ENCODE measurements at regions not wholly inside any gene's neighbourhood (a gene's known extent, or its start where the extent isn't known, plus 50 kb on each side); places are given as distances from the start of the nearest gene placed in this dataset.

- no peak for DNase-seq
- Histone ChIP-seq H3K36me3 (ENCODE audit: control insufficient read depth, insufficient read depth, low read length) (no peaks in the 10 kb centered on the region), H3K4me3 (ENCODE audit: low read length) (no peak overlapping the region), H3K4me1 (ENCODE audit: control insufficient read depth, insufficient read depth, low read length) (no peaks in the 10 kb centered on the region), H3K27ac (ENCODE audit: low read length) (no peak overlapping the region), H3K9me3 (ENCODE audit: control insufficient read depth, insufficient read depth, low read length) (no peaks in the 10 kb centered on the region), H3K27me3 (ENCODE audit: control insufficient read depth, insufficient read depth, low read length) (no peaks in the 10 kb centered on the region)
- peaks cover 0 to 11% of the 10 kb centered on the region in 2 donors for H3K27me3 Mint-ChIP-seq (ENCODE audit: low read depth in 2 of 2)
- peaks cover 2% of the 10 kb centered on the region in 2 donors for H3K9me3 Mint-ChIP-seq
- 73% methylated on average over 4 of the region's 4 CpGs for WGBS (ENCODE audit: insufficient coverage)
- ATAC-seq = no peak
- H3K4me3 Mint-ChIP-seq = no peak overlapping the region
- TF ChIP-seq, protein P1, sequence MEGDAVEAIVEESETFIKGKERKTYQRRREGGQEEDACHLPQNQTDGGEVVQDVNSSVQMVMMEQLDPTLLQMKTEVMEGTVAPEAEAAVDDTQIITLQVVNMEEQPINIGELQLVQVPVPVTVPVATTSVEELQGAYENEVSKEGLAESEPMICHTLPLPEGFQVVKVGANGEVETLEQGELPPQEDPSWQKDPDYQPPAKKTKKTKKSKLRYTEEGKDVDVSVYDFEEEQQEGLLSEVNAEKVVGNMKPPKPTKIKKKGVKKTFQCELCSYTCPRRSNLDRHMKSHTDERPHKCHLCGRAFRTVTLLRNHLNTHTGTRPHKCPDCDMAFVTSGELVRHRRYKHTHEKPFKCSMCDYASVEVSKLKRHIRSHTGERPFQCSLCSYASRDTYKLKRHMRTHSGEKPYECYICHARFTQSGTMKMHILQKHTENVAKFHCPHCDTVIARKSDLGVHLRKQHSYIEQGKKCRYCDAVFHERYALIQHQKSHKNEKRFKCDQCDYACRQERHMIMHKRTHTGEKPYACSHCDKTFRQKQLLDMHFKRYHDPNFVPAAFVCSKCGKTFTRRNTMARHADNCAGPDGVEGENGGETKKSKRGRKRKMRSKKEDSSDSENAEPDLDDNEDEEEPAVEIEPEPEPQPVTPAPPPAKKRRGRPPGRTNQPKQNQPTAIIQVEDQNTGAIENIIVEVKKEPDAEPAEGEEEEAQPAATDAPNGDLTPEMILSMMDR (IDR thresholded peaks at IDR 0.05) = no peak
- intact Hi-C loops (cut with micrococcal nuclease) = no loop called here
- no peak overlapping the region for H3K27ac Mint-ChIP-seq
- H3K36me3 Mint-ChIP-seq = no peaks in the 10 kb centered on the region
- no peaks in the 10 kb centered on the region for H3K4me1 Mint-ChIP-seq
Measured at GRCh38 chr13:97881556-97881955, 71.9 kb upstream of the IPO5 start.

DNA sequence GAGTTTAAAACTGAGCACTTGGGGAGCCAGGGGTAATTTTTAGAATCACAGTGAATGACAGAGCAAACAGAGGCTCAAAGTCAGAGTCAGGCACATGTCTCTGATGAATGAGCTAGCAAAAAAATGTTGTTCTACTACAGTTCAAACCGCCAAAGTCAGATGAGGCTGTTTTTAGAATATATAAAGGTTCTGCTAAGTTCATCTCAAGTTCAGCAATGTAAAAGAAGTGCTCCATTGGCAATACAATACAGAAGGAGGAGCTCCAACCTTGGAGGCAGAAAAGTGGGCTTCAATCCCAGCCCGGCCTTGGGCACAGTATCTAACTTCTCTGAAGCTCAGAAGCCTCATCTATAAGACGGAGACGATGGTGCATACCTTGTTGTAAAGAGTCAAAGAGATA, 70.1 kb upstream of the IPO5 start:
- Mint-ChIP-seq H3K27me3 (ENCODE audit: low read depth in 2 of 2) (peaks cover 2 to 11% of the 10 kb centered on the region in 2 donors), H3K4me1 (no peaks in the 10 kb centered on the region), H3K4me3 (no peak overlapping the region), H3K36me3 (no peaks in the 10 kb centered on the region), H3K27ac (no peak overlapping the region), H3K9me3 (peaks cover 2 to 4% of the 10 kb centered on the region in 2 donors)
- intact Hi-C loops (cut with micrococcal nuclease) = no loop called here
- TF ChIP-seq, protein P1 (IDR thresholded peaks at IDR 0.05) = no peak
- Histone ChIP-seq H3K27ac (ENCODE audit: low read length) (no peak overlapping the region), H3K4me1 (ENCODE audit: control insufficient read depth, insufficient read depth, low read length) (no peaks in the 10 kb centered on the region), H3K9me3 (ENCODE audit: control insufficient read depth, insufficient read depth, low read length) (no peaks in the 10 kb centered on the region), H3K27me3 (ENCODE audit: control insufficient read depth, insufficient read depth, low read length) (no peaks in the 10 kb centered on the region), H3K36me3 (ENCODE audit: control insufficient read depth, insufficient read depth, low read length) (no peaks in the 10 kb centered on the region), H3K4me3 (ENCODE audit: low read length) (no peak overlapping the region)
- ATAC-seq (no peak), DNase-seq (no peak)
- 86% methylated on average over 4 of the region's 4 CpGs for WGBS (ENCODE audit: insufficient coverage)

- H3K27ac ChIP-seq (ENCODE audit: low read length) = no peak overlapping the region
- no peak overlapping the region for H3K27ac Mint-ChIP-seq
- H3K9me3 Mint-ChIP-seq = peaks cover 4 to 5% of the 10 kb centered on the region in 2 donors
- no peaks in the 10 kb centered on the region for H3K27me3 ChIP-seq (ENCODE audit: control insufficient read depth, insufficient read depth, low read length)
- H3K9me3 ChIP-seq (ENCODE audit: control insufficient read depth, insufficient read depth, low read length) = no peaks in the 10 kb centered on the region
- no peaks in the 10 kb centered on the region for H3K36me3 ChIP-seq (ENCODE audit: control insufficient read depth, insufficient read depth, low read length)
- TF ChIP-seq, protein P1 (IDR thresholded peaks at IDR 0.05) = no peak
- ATAC-seq (peak in 1 of 3 donors; percentile 37), DNase-seq (no peak)
- no peak overlapping the region for H3K4me3 ChIP-seq (ENCODE audit: low read length)
- H3K36me3 Mint-ChIP-seq = no peaks in the 10 kb centered on the region
- intact Hi-C loops (cut with micrococcal nuclease) = no loop called here
- no peaks in the 10 kb centered on the region for H3K4me1 Mint-ChIP-seq
- H3K27me3 Mint-ChIP-seq (ENCODE audit: low read depth in 2 of 2) = peaks cover 5 to 16% of the 10 kb centered on the region in 2 donors
- H3K4me3 Mint-ChIP-seq = no peak overlapping the region
- 84% methylated on average over 9 of the region's 9 CpGs for WGBS (ENCODE audit: insufficient coverage)
- no peaks in the 10 kb centered on the region for H3K4me1 ChIP-seq (ENCODE audit: control insufficient read depth, insufficient read depth, low read length)
Measured at GRCh38 chr13:97884707-97885468, 68.6 kb upstream of the IPO5 start.

DNA sequence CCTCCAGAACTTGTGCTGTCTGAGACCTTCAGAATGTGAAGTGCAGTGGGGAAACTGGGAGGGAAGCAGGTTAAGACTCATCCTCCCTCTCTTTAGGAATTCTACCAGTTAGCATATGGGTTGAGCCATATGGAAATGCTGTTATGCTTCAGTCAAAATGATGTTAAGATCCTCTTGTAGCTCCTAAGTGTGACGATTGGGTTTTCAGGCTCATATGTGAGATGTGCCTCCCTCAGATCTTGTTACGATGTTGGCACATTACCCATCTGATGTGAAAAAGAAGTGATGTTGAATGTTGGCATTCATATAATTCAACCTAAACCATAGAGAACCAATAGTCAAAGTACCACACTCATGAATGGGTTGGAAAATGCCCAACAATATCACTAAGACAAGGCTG, 67.8 kb upstream of the IPO5 start:
- H3K9me3 ChIP-seq (ENCODE audit: control insufficient read depth, insufficient read depth, low read length) = no peaks in the 10 kb centered on the region
- Mint-ChIP-seq H3K36me3 (no peaks in the 10 kb centered on the region), H3K9me3 (peaks cover 4 to 5% of the 10 kb centered on the region in 2 donors), H3K27ac (no peak overlapping the region), H3K4me3 (no peak overlapping the region), H3K27me3 (ENCODE audit: low read depth in 2 of 2) (peaks cover 5 to 18% of the 10 kb centered on the region in 2 donors), H3K4me1 (no peaks in the 10 kb centered on the region)
- no peaks in the 10 kb centered on the region for H3K4me1 ChIP-seq (ENCODE audit: control insufficient read depth, insufficient read depth, low read length)
- no peaks in the 10 kb centered on the region for H3K27me3 ChIP-seq (ENCODE audit: control insufficient read depth, insufficient read depth, low read length)
- DNase-seq = no peak
- no peaks in the 10 kb centered on the region for H3K36me3 ChIP-seq (ENCODE audit: control insufficient read depth, insufficient read depth, low read length)
- TF ChIP-seq, protein P1 (IDR thresholded peaks at IDR 0.05) = no peak
- no peak overlapping the region for H3K4me3 ChIP-seq (ENCODE audit: low read length)
- no peak for ATAC-seq
- no peak overlapping the region for H3K27ac ChIP-seq (ENCODE audit: low read length)
- intact Hi-C loops (cut with micrococcal nuclease) = no loop called here
- WGBS (ENCODE audit: insufficient coverage) = 88% methylated on average over 1 of the region's 2 CpGs

All from natural killer cell (primary cell).